SK-N-SH (cell line): ENCODE measurements at regions not wholly inside any gene's neighbourhood (a gene's known extent, or its start where the extent isn't known, plus 50 kb on each side); places are given as distances from the start of the nearest gene placed in this dataset.

Experiments used
- CTCF ChIA-PET: fragments of 300-600, 350-600 bp; formaldehyde crosslinking; extraction: SDS; loops from one replicate; lab custom pipeline; 2021; lab: Yijun Ruan, JAX
- POLR2A ChIA-PET: fragments of 350-600 bp; sonication (Branson Sonifier 250); formaldehyde crosslinking; extraction: SDS; loops from one replicate; lab custom pipeline; 2020; ENCODE audit warnings: antibody characterized with exemption, inconsistent platforms; lab: Yijun Ruan, JAX
- DNase-seq: peaks from one replicate; pipeline ENCODE4 v3.0.0; 2012
- H2AFZ ChIP-seq: fragments of 200-600 bp; sonication (generic); 2 replicates; pipeline ENCODE4 v1.8.1; 2016; ENCODE audit warnings: antibody characterized with exemption, mild to moderate bottlenecking, low read depth
- H3F3A ChIP-seq: fragments of 200-600 bp; sonication (generic); replicated peaks from 2 replicates; pipeline ENCODE3; 2016; ENCODE audit warnings: antibody characterized with exemption, mild to moderate bottlenecking; ENCODE audit not compliant: insufficient read depth
- H3K27ac ChIP-seq, 2 experiments: fragments of 200-500 bp in 1 of 2; fragments of 200-600 bp in 1 of 2; sonication (Bioruptor generic) in 1 of 2; sonication (generic), shearing (Covaris generic) in 1 of 2; 2 replicates each; pipeline versions ENCODE4 v1.5.1 to v1.6.1; 2014 to 2016; ENCODE audit warnings: low read depth in 2 of 2, inconsistent platforms in 1 of 2, low read length in 1 of 2, mild to moderate bottlenecking in 1 of 2, mixed read lengths in 1 of 2
- H3K27me3 ChIP-seq: fragments of 200-600 bp; sonication (generic), shearing (Covaris generic); 2 replicates; pipeline ENCODE4 v1.6.1; 2016; ENCODE audit warnings: mixed run types; ENCODE audit not compliant: insufficient read depth
- H3K36me3 ChIP-seq, 2 experiments: fragments of 200-500 bp in 1 of 2; fragments of 200-600 bp in 1 of 2; sonication (Bioruptor generic) in 1 of 2; sonication (generic) in 1 of 2; replicated peaks in 1 of 2; 2 replicates each; pipeline versions ENCODE3 to v1.5.1; 2014 to 2016; ENCODE audit warnings: low read length in 1 of 2, mild to moderate bottlenecking in 1 of 2; ENCODE audit not compliant: insufficient read depth in 2 of 2, control insufficient read depth in 1 of 2
- H3K4me1 ChIP-seq, 2 experiments: fragments of 200-500 bp in 1 of 2; fragments of 200-600 bp in 1 of 2; sonication (Bioruptor generic) in 1 of 2; sonication (generic), shearing (Covaris generic) in 1 of 2; 2 replicates each; pipeline versions ENCODE4 v1.5.1 to v1.6.1; 2014 to 2016; ENCODE audit warnings: low read depth in 1 of 2, low read length in 1 of 2, mixed run types in 1 of 2; ENCODE audit not compliant: insufficient read depth in 2 of 2, control insufficient read depth in 1 of 2
- H3K4me2 ChIP-seq: fragments of 200-600 bp; sonication (generic), shearing (Covaris generic); 2 replicates; pipeline ENCODE4 v1.6.1; 2017; ENCODE audit warnings: mixed run types
- H3K4me3 ChIP-seq, 2 experiments: fragments of 200-500 bp in 1 of 2; fragments of 200-600 bp in 1 of 2; sonication (Bioruptor generic) in 1 of 2; sonication (generic), shearing (Covaris generic) in 1 of 2; 2 replicates each; pipeline versions ENCODE4 v1.5.1 to v1.8.1; 2014 to 2016; ENCODE audit warnings: low read depth in 2 of 2, inconsistent platforms in 1 of 2, low read length in 1 of 2, mild to moderate bottlenecking in 1 of 2, mixed read lengths in 1 of 2, moderate library complexity in 1 of 2
- H3K79me2 ChIP-seq: fragments of 200-600 bp; sonication (generic); 2 replicates; pipeline ENCODE4 v1.8.1; 2017; ENCODE audit warnings: mild to moderate bottlenecking; ENCODE audit not compliant: insufficient read depth
- H3K9ac ChIP-seq: fragments of 200-600 bp; sonication (generic); 2 replicates; pipeline ENCODE4 v1.6.1; 2017; ENCODE audit warnings: mixed run types
- H3K9me2 ChIP-seq: fragments of 200-600 bp; sonication (generic); 2 replicates; pipeline ENCODE4 v1.6.1; 2017; ENCODE audit warnings: mixed run types
- H3K9me3 ChIP-seq: fragments of 200-600 bp; sonication (generic); 2 replicates; pipeline ENCODE4 v1.6.1; 2017; ENCODE audit warnings: mixed run types, mild to moderate bottlenecking, moderate library complexity
- H4K20me1 ChIP-seq: fragments of 200-600 bp; sonication (generic); 2 replicates; pipeline ENCODE4 v1.6.1; 2017; ENCODE audit warnings: mild to moderate bottlenecking, mixed run types; ENCODE audit not compliant: insufficient read depth
- CTCF ChIP-seq: fragments of 200-600 bp; sonication (generic); IDR thresholded peaks from 2 replicates; pipeline ENCODE4 v1.6.1; 2017; ENCODE audit warnings: antibody characterized with exemption, mild to moderate bottlenecking, moderate library complexity
- EP300 ChIP-seq, 2 experiments: IDR thresholded peaks; 2 replicates each; pipeline versions ENCODE4 v1.4.0 to v1.6.1; 2012; ENCODE audit warnings: borderline replicate concordance in 1 of 2, low read depth in 1 of 2, low read length in 1 of 2
- EZH2phosphoT487 ChIP-seq: fragments of 200-600 bp; sonication (generic); IDR thresholded peaks from 2 replicates; pipeline ENCODE4 v1.6.1; 2017; ENCODE audit warnings: low read depth, mixed run types, mild to moderate bottlenecking, antibody characterized with exemption, moderate library complexity, borderline replicate concordance
- FOXJ3 ChIP-seq: sonication (generic); formaldehyde crosslinking; IDR thresholded peaks from 2 replicates; pipeline ENCODE4 v1.5.1; 2020; ENCODE audit warnings: mild to moderate bottlenecking, missing genetic modification reagents
- GABPA ChIP-seq: IDR thresholded peaks from 2 replicates; pipeline ENCODE4 v1.4.0; 2012; ENCODE audit warnings: low read depth, mild to moderate bottlenecking
- IRF3 ChIP-seq: fragments of 150-350 bp; IDR thresholded peaks from 2 replicates; pipeline ENCODE4 v1.6.1; 2016; ENCODE audit warnings: mild to moderate bottlenecking, low read depth, low read length
- MAX ChIP-seq: IDR thresholded peaks from 2 replicates; pipeline ENCODE4 v1.4.0; 2012; ENCODE audit warnings: low read depth
- MEF2A ChIP-seq: IDR thresholded peaks from 2 replicates; pipeline ENCODE4 v1.4.0; 2012; ENCODE audit warnings: low read depth, borderline replicate concordance
- RAD21 ChIP-seq: IDR thresholded peaks from 2 replicates; pipeline ENCODE4 v1.6.1; 2012; ENCODE audit warnings: mild to moderate bottlenecking, low read length
- RCOR1 ChIP-seq: fragments of 150-350 bp; IDR thresholded peaks from 2 replicates; pipeline ENCODE4 v1.6.1; 2017; ENCODE audit warnings: antibody characterized with exemption, low read length
- RFX5 ChIP-seq: IDR thresholded peaks from 2 replicates; pipeline ENCODE4 v1.6.1; 2012; ENCODE audit warnings: mild to moderate bottlenecking, improper control_type of control experiment, low read length
- TAF1 ChIP-seq: IDR thresholded peaks from 2 replicates; pipeline ENCODE4 v1.6.1; 2012; ENCODE audit warnings: low read depth, mild to moderate bottlenecking, low read length, moderate library complexity, borderline replicate concordance
- TEAD4 ChIP-seq: IDR thresholded peaks from 2 replicates; pipeline ENCODE4 v1.4.0; 2012; ENCODE audit warnings: mild to moderate bottlenecking, borderline replicate concordance; ENCODE audit not compliant: insufficient read depth
- YY1 ChIP-seq: IDR thresholded peaks from 2 replicates; pipeline ENCODE4 v1.4.0; 2012; ENCODE audit warnings: low read depth, mild to moderate bottlenecking
- WGBS: methylation state at CpG from one replicate; pipeline ENCODE4 v1.1.6; 2017; ENCODE audit warnings: low lambda C conversion rate; 5-methylcytosine and 5-hydroxymethylcytosine counted together
- TF ChIP-seq, protein P1 (sequence below): fragments of 150-350 bp; IDR thresholded peaks from 2 replicates; pipeline ENCODE4 v1.6.1; 2017; ENCODE audit warnings: antibody characterized with exemption, low read length, low read depth, borderline replicate concordance
- TF ChIP-seq, protein P2 (sequence below): IDR thresholded peaks from 2 replicates; pipeline ENCODE4 v1.4.0; 2012; ENCODE audit warnings: low read depth, borderline replicate concordance

DNA sequence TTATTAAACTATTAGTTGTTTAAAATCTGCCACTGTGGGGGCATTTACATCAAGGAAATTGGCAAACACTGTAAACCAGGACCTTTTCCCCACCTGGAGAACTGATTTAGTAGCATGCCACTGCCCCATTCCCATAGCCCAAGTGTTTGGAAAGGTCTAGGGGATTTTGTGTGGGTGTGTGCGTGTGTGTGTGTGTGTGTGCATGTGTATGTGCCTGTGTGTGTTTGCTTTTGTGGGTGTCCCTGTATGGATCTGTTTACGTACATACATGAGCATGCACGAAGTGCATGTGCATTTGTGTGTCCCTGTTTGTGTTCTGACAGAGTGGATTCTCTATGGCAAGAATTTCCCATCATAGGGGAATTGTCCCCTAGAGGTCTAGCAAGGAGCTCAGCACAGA lies 62.7 kb upstream of the LMO1 start:
- CTCF ChIA-PET = interaction anchor here (1.7 to 4.6 kb wide), 3 partner anchors 12 to 107 kb away, joined by 5 to 40 read pairs (median 8); no protein-coding TSS in a partner anchor
- Histone ChIP-seq H3K27ac (no peak overlapping the region), H2AFZ (no peak overlapping the region), H3K9me2 (no peaks in the 10 kb centered on the region), H3K79me2 (no peaks in the 10 kb centered on the region), H3K4me3 (no peak overlapping the region), H3K27me3 (0 out of 2 replicates have a peak, but pooled peaks cover 4% of the 10 kb centered on the region), H3K4me1 (peaks cover 6 to 21% of the 10 kb centered on the region in 2 experiments; a peak in 2 of 4 replicates), H3K9ac (no peak overlapping the region), H3K4me2 (no peak overlapping the region), H3K9me3 (no peaks in the 10 kb centered on the region), H3F3A (no peaks in the 10 kb centered on the region), H3K36me3 (no peaks in the 10 kb centered on the region), H4K20me1 (no peaks in the 10 kb centered on the region)
- 50% methylated on average over 1 of the region's 3 CpGs for WGBS
- TF ChIP-seq TEAD4 (no peak), MAX (no peak), YY1 (no peak), FOXJ3 (CRISPR knock-in tag) (no peak), TAF1 (no peak), GABPA (no peak), RCOR1 (no peak), CTCF (no peak), RFX5 (no peak), RAD21 (no peak), IRF3 (no peak), EP300 (IDR thresholded peaks at IDR 0.05; ENCODE audit: borderline replicate concordance in 1 of 2, low read depth in 1 of 2, low read length in 1 of 2) (no peak), EZH2phosphoT487 (no peak), MEF2A (no peak)
- TF ChIP-seq, protein P1, sequence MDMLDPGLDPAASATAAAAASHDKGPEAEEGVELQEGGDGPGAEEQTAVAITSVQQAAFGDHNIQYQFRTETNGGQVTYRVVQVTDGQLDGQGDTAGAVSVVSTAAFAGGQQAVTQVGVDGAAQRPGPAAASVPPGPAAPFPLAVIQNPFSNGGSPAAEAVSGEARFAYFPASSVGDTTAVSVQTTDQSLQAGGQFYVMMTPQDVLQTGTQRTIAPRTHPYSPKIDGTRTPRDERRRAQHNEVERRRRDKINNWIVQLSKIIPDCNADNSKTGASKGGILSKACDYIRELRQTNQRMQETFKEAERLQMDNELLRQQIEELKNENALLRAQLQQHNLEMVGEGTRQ = no peak
- TF ChIP-seq, protein P2, sequence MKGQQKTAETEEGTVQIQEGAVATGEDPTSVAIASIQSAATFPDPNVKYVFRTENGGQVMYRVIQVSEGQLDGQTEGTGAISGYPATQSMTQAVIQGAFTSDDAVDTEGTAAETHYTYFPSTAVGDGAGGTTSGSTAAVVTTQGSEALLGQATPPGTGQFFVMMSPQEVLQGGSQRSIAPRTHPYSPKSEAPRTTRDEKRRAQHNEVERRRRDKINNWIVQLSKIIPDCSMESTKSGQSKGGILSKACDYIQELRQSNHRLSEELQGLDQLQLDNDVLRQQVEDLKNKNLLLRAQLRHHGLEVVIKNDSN = no peak
- POLR2A ChIA-PET = no interaction called here
- no peak for DNase-seq
